GM03348 (cell line): ENCODE measurements at regions not wholly inside any gene's neighbourhood (a gene's known extent, or its start where the extent isn't known, plus 50 kb on each side); places are given as distances from the start of the nearest gene placed in this dataset.

Experiments used
- DNase-seq: peaks from one replicate; pipeline ENCODE4 v3.0.0; 2012; ENCODE audit warnings: low spot score

GRCh38 chr17:77700165-77700881 lies 258.2 kb upstream of the TNRC6C start:
- DNase-seq, result no peak

GRCh38 chr17:77701996-77702395 lies 256.5 kb upstream of the TNRC6C start:
- no peak for DNase-seq

- no peak for DNase-seq
Observed at GRCh38 chr17:77704048-77704815, 254.3 kb upstream of the TNRC6C start.

GRCh38 chr17:77706938-77707337 lies 251.6 kb upstream of the TNRC6C start:
- DNase-seq, result no peak

- no peak for DNase-seq
Observed at GRCh38 chr17:77707546-77707945, 251.0 kb upstream of the TNRC6C start.

- no peak for DNase-seq
Observed at GRCh38 chr17:77708049-77708448, 250.5 kb upstream of the TNRC6C start.

GRCh38 chr17:77708936-77709335 lies 249.6 kb upstream of the TNRC6C start:
- no peak for DNase-seq

- no peak for DNase-seq
Observed at GRCh38 chr17:77709594-77709993, 248.9 kb upstream of the TNRC6C start.

GRCh38 chr17:77712578-77712977 lies 245.9 kb upstream of the TNRC6C start:
- no peak for DNase-seq

GRCh38 chr17:77716289-77716926 lies 242.1 kb upstream of the TNRC6C start:
- no peak for DNase-seq

GRCh38 chr17:77717941-77718668 lies 240.4 kb upstream of the TNRC6C start:
- DNase-seq, result no peak

GRCh38 chr17:77718669-77718961 lies 239.9 kb upstream of the TNRC6C start:
- no peak for DNase-seq

GRCh38 chr17:77719806-77720205 lies 238.7 kb upstream of the TNRC6C start:
- no peak for DNase-seq

GRCh38 chr17:77720946-77721845 lies 237.3 kb upstream of the TNRC6C start:
- no peak for DNase-seq

- no peak for DNase-seq
Observed at GRCh38 chr17:77721846-77722160, 236.7 kb upstream of the TNRC6C start.

- no peak for DNase-seq
Observed at GRCh38 chr17:77722366-77722765, 236.1 kb upstream of the TNRC6C start.

- no peak for DNase-seq
Observed at GRCh38 chr17:77723071-77723908, 235.2 kb upstream of the TNRC6C start.

GRCh38 chr17:77723909-77724875 lies 234.3 kb upstream of the TNRC6C start:
- no peak for DNase-seq

- no peak for DNase-seq
Observed at GRCh38 chr17:77724876-77725615, 233.5 kb upstream of the TNRC6C start.
